Activated naive CD8-positive, alpha-beta T cell (primary cell): ENCODE measurements at regions not wholly inside any gene's neighbourhood (a gene's known extent, or its start where the extent isn't known, plus 50 kb on each side); places are given as distances from the start of the nearest gene placed in this dataset.

Source experiments
- H3K27ac Mint-ChIP-seq: one replicate; pipeline ENCODE4 v1.8.0; 2021; ENCODE audit warnings: mixed read lengths
- H3K27me3 Mint-ChIP-seq: one replicate; pipeline ENCODE4 v1.8.0; 2021; ENCODE audit warnings: mixed read lengths
- H3K36me3 Mint-ChIP-seq: one replicate; pipeline ENCODE4 v1.8.0; 2021; ENCODE audit warnings: mixed read lengths
- H3K4me1 Mint-ChIP-seq: one replicate; pipeline ENCODE4 v1.8.0; 2021; ENCODE audit warnings: low read depth, mixed read lengths
- H3K4me3 Mint-ChIP-seq: one replicate; pipeline ENCODE4 v1.8.0; 2021; ENCODE audit warnings: mild to moderate bottlenecking, mixed read lengths
- H3K9me3 Mint-ChIP-seq: one replicate; pipeline ENCODE4 v1.8.0; 2021; ENCODE audit warnings: low read depth, mixed read lengths

DNA sequence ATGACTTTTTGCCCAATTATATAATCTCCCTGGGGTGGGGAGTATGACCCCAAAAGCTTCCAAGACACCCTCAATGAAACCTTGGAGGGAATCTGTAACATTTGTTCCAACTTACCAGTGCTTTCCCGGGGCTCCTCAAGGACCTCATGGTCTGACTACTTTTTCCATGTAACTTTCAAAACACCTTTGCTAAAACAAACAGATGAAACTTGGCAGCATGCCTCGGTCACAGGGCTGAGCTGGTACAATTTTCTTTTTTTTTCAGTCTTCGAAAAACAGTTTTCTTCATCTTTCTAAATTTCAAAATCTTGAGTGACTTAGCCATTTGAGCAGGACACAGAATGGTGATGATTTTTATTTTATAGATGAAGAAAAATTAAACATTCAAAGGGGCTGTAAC is 241.2 kb downstream of the BMP7 start:
- Mint-ChIP-seq H3K27ac (no peak overlapping the region), H3K36me3 (no peaks in the 10 kb centered on the region), H3K9me3 (no peaks in the 10 kb centered on the region), H3K4me1 (no peaks in the 10 kb centered on the region), H3K4me3 (no peak overlapping the region), H3K27me3 (peaks cover 14% of the 10 kb centered on the region)

GRCh38 chr20:57025666-57026224 is 240.7 kb downstream of the BMP7 start:
- H3K4me1 Mint-ChIP-seq: no peaks in the 10 kb centered on the region
- H3K27me3 Mint-ChIP-seq: peaks cover 13% of the 10 kb centered on the region
- H3K4me3 Mint-ChIP-seq: no peak overlapping the region
- H3K36me3 Mint-ChIP-seq: no peaks in the 10 kb centered on the region
- H3K9me3 Mint-ChIP-seq: no peaks in the 10 kb centered on the region
- H3K27ac Mint-ChIP-seq: no peak overlapping the region

DNA sequence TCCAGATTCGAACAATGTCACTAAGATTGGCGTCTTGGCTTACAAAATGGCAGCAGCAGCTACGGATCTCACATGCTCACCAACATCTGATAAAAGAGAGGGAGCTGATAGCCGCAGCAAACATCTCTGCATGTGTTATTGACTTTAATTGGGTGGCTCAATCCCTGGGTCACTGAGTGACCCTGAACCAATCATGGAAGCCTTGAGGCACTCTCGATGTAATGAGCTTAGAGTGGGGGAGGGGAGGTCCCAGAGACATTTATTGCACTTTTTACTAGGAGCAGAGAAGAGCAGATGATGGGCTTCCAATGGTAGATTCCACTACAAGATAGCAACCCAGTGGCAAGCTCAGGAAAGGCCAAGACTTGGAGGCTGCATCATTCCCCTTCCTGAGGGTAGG is 238.7 kb downstream of the BMP7 start:
- no peaks in the 10 kb centered on the region for H3K9me3 Mint-ChIP-seq
- H3K36me3 Mint-ChIP-seq: no peaks in the 10 kb centered on the region
- no peak overlapping the region for H3K27ac Mint-ChIP-seq
- H3K27me3 Mint-ChIP-seq: peaks cover 9% of the 10 kb centered on the region
- no peaks in the 10 kb centered on the region for H3K4me1 Mint-ChIP-seq
- H3K4me3 Mint-ChIP-seq: no peak overlapping the region

GRCh38 chr20:57030611-57031600 is 235.5 kb downstream of the BMP7 start:
- Mint-ChIP-seq H3K36me3 (no peaks in the 10 kb centered on the region), H3K4me1 (no peaks in the 10 kb centered on the region), H3K27ac (no peak overlapping the region), H3K4me3 (no peak overlapping the region), H3K9me3 (no peaks in the 10 kb centered on the region), H3K27me3 (peaks cover 9% of the 10 kb centered on the region)

GRCh38 chr20:57031867-57032355 is 234.5 kb downstream of the BMP7 start:
- H3K4me3 Mint-ChIP-seq: no peak overlapping the region
- H3K27ac Mint-ChIP-seq: no peak overlapping the region
- H3K36me3 Mint-ChIP-seq: no peaks in the 10 kb centered on the region
- no peaks in the 10 kb centered on the region for H3K9me3 Mint-ChIP-seq
- H3K4me1 Mint-ChIP-seq: no peaks in the 10 kb centered on the region
- peaks cover 15% of the 10 kb centered on the region for H3K27me3 Mint-ChIP-seq

DNA sequence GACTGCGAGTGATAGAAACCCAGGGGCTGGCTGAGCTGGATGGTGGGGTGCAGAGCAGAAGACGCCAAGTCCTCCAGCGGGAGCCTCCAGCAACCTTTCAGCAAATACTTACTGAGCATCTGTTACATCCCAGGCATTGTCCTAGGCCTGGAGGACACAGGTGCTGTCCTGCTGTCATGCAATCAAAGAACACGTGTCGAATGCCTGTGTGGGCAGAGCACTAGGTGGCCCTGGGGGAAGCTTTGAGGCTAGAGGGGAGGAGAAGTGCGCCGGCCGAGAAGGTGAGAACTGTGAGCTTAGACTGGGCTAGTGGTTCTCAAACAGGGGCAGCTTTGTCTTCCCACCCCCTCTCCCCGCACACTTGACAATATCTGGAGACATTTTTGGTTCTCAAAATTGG is 233.6 kb downstream of the BMP7 start:
- Mint-ChIP-seq H3K9me3 (no peaks in the 10 kb centered on the region), H3K4me3 (no peak overlapping the region), H3K27ac (no peak overlapping the region), H3K36me3 (no peaks in the 10 kb centered on the region), H3K4me1 (no peaks in the 10 kb centered on the region), H3K27me3 (peaks cover 15% of the 10 kb centered on the region)

GRCh38 chr20:57034001-57034400 is 232.4 kb downstream of the BMP7 start:
- Mint-ChIP-seq H3K27me3 (peaks cover 15% of the 10 kb centered on the region), H3K4me3 (no peak overlapping the region), H3K36me3 (no peaks in the 10 kb centered on the region), H3K27ac (no peak overlapping the region), H3K9me3 (no peaks in the 10 kb centered on the region), H3K4me1 (no peaks in the 10 kb centered on the region)

DNA sequence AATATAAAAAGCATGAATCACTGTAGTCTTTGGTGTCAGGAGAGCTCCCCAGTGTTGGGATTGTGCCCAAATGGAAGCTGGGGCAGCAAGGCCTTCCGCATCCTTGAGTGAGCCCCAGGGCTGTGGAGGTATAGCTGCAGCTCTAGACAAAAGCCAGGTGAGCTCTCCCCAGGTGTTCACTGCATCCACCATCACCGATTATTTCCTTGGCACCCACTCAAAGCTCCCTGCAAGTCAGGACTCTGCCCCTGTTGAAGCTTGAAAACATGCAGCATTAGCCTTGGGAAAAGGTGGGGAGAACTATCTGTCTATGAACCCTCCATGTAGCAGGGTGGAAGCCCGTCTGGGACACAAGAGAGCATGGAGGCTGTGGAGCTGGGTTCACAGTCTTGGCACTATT is 228.8 kb downstream of the BMP7 start:
- Mint-ChIP-seq H3K9me3 (no peaks in the 10 kb centered on the region), H3K27me3 (peaks cover 8% of the 10 kb centered on the region), H3K36me3 (no peaks in the 10 kb centered on the region), H3K27ac (no peak overlapping the region), H3K4me1 (no peaks in the 10 kb centered on the region), H3K4me3 (no peak overlapping the region)

GRCh38 chr20:57038608-57039440 is 227.6 kb downstream of the BMP7 start:
- H3K36me3 Mint-ChIP-seq: no peaks in the 10 kb centered on the region
- no peaks in the 10 kb centered on the region for H3K9me3 Mint-ChIP-seq
- no peaks in the 10 kb centered on the region for H3K4me1 Mint-ChIP-seq
- peaks cover 8% of the 10 kb centered on the region for H3K27me3 Mint-ChIP-seq
- H3K27ac Mint-ChIP-seq: no peak overlapping the region
- no peak overlapping the region for H3K4me3 Mint-ChIP-seq

DNA sequence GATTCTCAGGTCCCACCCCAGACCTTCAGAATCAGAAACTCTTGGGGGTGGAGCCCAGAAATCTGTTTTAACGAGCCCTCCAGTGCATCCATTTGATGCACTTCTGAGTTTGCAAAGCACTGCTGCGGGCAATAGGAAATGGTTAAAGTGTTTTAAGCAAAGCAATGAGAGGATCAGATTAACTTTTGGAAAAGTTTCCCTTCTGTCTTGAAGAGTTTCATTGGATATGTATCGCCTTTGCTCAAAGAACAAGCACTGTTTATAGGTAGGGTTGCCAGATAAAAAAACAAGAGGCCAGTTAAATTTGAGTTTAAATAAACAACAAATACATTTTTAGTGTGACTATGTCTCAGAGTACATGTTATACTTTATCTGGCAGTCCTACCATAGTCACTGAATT is 226.0 kb downstream of the BMP7 start:
- Mint-ChIP-seq H3K9me3 (no peaks in the 10 kb centered on the region), H3K4me3 (no peak overlapping the region), H3K27ac (no peak overlapping the region), H3K27me3 (peaks cover 6% of the 10 kb centered on the region), H3K4me1 (no peaks in the 10 kb centered on the region), H3K36me3 (no peaks in the 10 kb centered on the region)

DNA sequence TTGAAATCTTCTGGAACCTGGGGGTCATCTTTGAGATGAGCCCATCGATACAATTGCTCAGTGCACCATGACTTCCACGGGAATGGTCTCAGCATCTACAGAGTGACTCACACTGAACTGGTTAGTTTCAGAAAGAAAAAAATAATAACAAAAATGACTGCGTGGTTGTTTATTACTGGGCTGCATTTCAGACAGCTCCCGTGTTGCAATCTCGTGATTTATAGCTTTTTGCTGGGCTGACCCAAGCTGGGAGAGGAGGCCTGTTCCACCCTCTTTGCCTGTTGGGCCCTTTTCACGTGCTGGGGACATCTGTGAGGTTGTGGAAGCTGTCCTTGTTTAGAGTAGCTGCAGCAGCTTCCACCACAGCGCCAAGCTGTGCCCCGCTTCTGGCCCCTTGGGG is 225.5 kb downstream of the BMP7 start:
- no peaks in the 10 kb centered on the region for H3K36me3 Mint-ChIP-seq
- no peak overlapping the region for H3K4me3 Mint-ChIP-seq
- no peaks in the 10 kb centered on the region for H3K9me3 Mint-ChIP-seq
- peaks cover 6% of the 10 kb centered on the region for H3K27me3 Mint-ChIP-seq
- no peaks in the 10 kb centered on the region for H3K4me1 Mint-ChIP-seq
- H3K27ac Mint-ChIP-seq: no peak overlapping the region

GRCh38 chr20:57043091-57043490 is 223.3 kb downstream of the BMP7 start:
- no peaks in the 10 kb centered on the region for H3K4me1 Mint-ChIP-seq
- no peaks in the 10 kb centered on the region for H3K36me3 Mint-ChIP-seq
- H3K4me3 Mint-ChIP-seq: no peak overlapping the region
- no peaks in the 10 kb centered on the region for H3K27me3 Mint-ChIP-seq
- no peak overlapping the region for H3K27ac Mint-ChIP-seq
- no peaks in the 10 kb centered on the region for H3K9me3 Mint-ChIP-seq

DNA sequence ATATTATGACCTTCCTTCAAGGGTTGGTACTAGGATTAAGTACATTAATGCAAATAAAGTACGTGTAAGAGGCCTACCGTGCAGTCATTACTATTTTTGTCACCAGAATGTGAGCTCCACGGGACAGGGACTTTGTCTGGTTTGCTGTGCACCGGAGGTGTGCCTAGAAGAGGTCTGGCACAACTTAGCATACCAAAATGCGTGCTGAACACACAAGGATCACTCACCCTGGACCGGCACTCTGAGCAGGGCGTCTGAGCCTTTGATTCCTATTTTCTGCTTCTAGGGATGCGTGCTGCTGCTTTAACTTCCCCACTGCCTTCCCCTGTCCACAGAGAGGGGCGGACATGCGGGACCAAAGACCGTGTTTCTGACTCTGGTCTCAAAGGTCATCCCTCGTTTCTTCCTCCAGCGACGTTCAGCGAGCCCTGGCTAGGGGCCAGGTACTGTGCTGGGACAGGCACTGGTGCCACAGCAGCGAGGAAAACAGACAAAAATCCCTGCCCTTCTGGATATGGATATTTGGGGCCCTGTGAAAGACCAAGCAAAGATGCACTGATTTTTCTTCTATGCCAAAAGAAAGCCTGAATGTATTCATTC is 222.7 kb downstream of the BMP7 start:
- no peaks in the 10 kb centered on the region for H3K27me3 Mint-ChIP-seq
- no peaks in the 10 kb centered on the region for H3K36me3 Mint-ChIP-seq
- no peaks in the 10 kb centered on the region for H3K9me3 Mint-ChIP-seq
- no peak overlapping the region for H3K4me3 Mint-ChIP-seq
- H3K27ac Mint-ChIP-seq: no peak overlapping the region
- no peaks in the 10 kb centered on the region for H3K4me1 Mint-ChIP-seq

GRCh38 chr20:57047281-57048026 is 219.0 kb downstream of the BMP7 start:
- Mint-ChIP-seq H3K27me3 (peaks cover 2% of the 10 kb centered on the region), H3K36me3 (no peaks in the 10 kb centered on the region), H3K27ac (no peak overlapping the region), H3K4me3 (no peak overlapping the region), H3K4me1 (no peaks in the 10 kb centered on the region), H3K9me3 (no peaks in the 10 kb centered on the region)
